BJ (cell line): ENCODE measurements at regions not wholly inside any gene's neighbourhood (a gene's known extent, or its start where the extent isn't known, plus 50 kb on each side); places are given as distances from the start of the nearest gene placed in this dataset.

ENCODE experiments used
- CTCF ChIA-PET: fragments of 350-600 bp; formaldehyde crosslinking; extraction: SDS; loops from one replicate; lab custom pipeline; 2021; ENCODE audit warnings: antibody characterized with exemption, inconsistent platforms; lab: Yijun Ruan, JAX
- POLR2A ChIA-PET: fragments of 300-600 bp; sonication (Branson Sonifier 250); formaldehyde crosslinking; extraction: SDS; loops from one replicate; lab custom pipeline; 2021; ENCODE audit warnings: antibody characterized with exemption; lab: Charles Lee
- DNase-seq: peaks from one replicate; pipeline ENCODE4 v3.0.0-alpha.2; 2011; ENCODE audit warnings: low read depth
- H3K27me3 ChIP-seq: 2 replicates; pipeline ENCODE4 v1.6.0; 2011; ENCODE audit warnings: low read length; ENCODE audit not compliant: control insufficient read depth, insufficient read depth
- H3K36me3 ChIP-seq: 2 replicates; pipeline ENCODE4 v1.5.1; 2011; ENCODE audit warnings: low read length; ENCODE audit not compliant: control insufficient read depth, insufficient read depth
- H3K4me3 ChIP-seq: 2 replicates; pipeline ENCODE4 v1.5.1; 2011; ENCODE audit warnings: low read depth, mild to moderate bottlenecking, control low read depth, low read length
- CTCF ChIP-seq: IDR thresholded peaks from 2 replicates; pipeline ENCODE4 v1.5.1; 2011; ENCODE audit warnings: low read depth, mild to moderate bottlenecking, control low read depth, inconsistent platforms, low read length, moderate library complexity; ENCODE audit not compliant: insufficient read depth

DNA sequence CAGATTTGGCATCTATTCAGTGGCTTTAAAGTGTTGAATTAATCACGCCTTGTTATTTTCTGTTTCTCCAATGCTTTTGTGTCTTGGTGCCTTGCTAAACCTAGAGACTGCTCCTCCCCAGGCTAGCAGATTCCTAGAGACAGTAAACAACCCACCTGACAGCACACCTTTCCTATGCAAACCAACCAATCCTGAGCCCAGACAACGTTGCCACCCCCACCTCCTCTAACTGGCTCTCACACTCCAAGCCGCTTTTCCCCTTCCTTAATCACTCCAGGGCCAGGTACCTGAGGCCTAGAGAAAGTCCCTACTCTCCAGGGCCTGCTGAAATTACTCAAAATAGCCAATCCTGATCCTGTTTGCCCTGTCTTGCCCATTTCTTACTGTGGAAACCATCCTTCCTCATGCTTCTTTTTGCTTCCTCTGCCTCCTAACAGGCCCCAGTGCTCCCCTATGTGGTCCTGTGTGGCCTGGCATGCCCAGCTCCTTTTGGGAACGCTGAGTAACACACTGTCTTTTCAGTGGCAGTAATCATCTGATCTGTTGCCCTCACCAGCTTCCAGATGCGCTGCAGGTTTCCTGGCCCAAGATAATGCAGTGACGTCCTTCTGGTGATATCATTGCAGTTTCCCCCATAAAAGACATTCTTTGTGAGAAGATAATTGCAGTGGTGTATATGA is 53.4 kb downstream of the GAS1 start:
- H3K27me3 ChIP-seq = no peaks in the 10 kb centered on the region
- H3K4me3 ChIP-seq = no peak overlapping the region
- H3K36me3 ChIP-seq = no peaks in the 10 kb centered on the region
- no peak for DNase-seq
- CTCF ChIA-PET = interaction anchor here (0.5 to 0.9 kb wide), 3 partner anchors 10 to 626 kb away, joined by 3 read pairs; no protein-coding TSS in a partner anchor
- 0 out of 2 replicates have a peak, but pooled peaks have one; percentile 4 for TF ChIP-seq CTCF
- POLR2A ChIA-PET = no interaction called here

DNA sequence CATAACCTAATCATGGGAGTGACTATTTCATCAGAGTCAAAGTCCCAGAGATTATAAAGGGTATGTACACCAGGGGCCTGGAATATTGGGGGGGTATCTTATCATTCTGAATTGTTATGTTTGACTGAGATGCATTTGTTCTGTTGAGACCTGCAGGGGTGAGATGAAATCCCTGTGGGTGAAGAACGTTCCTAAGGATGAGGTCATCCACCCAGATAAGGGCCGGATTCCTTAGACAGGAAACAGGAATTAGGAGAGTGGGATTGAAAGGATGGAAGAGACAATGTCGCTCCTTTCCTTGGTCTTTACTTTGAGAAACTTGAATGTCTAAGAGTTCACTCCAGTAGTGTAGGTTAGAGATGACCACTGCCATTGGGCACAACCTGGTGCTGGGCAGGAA is 54.7 kb downstream of the GAS1 start:
- ChIA-PET POLR2A (no interaction called here), CTCF (no interaction called here)
- Histone ChIP-seq H3K4me3 (no peak overlapping the region), H3K36me3 (no peaks in the 10 kb centered on the region), H3K27me3 (no peaks in the 10 kb centered on the region)
- no peak for DNase-seq
- TF ChIP-seq CTCF = no peak

GRCh38 chr9:86891886-86892437 is 55.3 kb downstream of the GAS1 start:
- DNase-seq = no peak
- ChIA-PET CTCF (no interaction called here), POLR2A (no interaction called here)
- TF ChIP-seq CTCF = no peak
- no peaks in the 10 kb centered on the region for H3K36me3 ChIP-seq
- no peak overlapping the region for H3K4me3 ChIP-seq
- no peaks in the 10 kb centered on the region for H3K27me3 ChIP-seq

DNA sequence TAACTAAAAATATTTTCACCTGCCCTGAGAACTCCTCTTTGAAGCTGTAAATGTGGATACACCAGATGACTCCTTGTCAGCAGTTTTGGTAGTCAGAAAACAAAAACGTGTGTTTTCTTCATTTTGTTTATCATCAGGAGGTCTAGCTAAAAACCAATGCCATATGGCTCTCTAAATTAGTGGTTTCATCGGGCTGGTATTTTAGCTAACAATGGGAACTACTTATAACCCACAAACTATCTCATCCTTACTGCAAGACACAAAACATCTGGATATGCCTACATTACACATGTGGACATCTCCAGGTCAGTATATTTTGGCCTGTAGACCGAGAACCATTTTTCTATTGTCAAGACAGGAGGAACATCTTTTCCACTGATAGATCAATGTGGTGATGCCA is 56.2 kb downstream of the GAS1 start:
- CTCF ChIA-PET = interaction anchor here (1.3 kb wide), 1 partner anchor 11 kb away, joined by 4 read pairs; no protein-coding TSS in a partner anchor
- DNase-seq = no peak
- no peak for TF ChIP-seq CTCF
- Histone ChIP-seq H3K27me3 (no peaks in the 10 kb centered on the region), H3K36me3 (no peaks in the 10 kb centered on the region), H3K4me3 (no peak overlapping the region)
- POLR2A ChIA-PET = no interaction called here

DNA sequence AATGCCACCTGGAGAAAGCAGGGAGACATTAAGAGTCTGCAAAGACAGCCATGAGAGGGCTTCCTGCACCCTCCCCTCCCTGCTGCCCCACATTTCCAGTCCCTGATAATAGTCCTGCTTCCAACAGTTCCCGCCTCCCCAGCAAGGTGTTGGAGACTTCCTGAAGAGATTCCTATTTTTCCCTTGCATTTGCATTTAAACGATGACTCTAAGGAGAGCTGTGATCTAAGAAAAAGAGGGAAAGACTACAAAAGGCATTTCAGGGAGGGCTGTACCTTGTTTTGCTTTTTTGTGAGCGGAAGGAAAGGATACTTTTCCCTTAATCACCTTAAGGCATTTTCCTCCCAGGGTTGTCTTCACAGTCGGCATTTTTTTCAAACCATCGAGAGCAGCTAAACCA is 62.1 kb downstream of the GAS1 start:
- peaks cover 2% of the 10 kb centered on the region; the same call in 1 of the 2 replicates for H3K27me3 ChIP-seq
- no peak for TF ChIP-seq CTCF
- ChIA-PET CTCF (interaction anchor here (1.3 kb wide), 1 partner anchor 32 kb away, joined by 3 read pairs; no protein-coding TSS in a partner anchor), POLR2A (no interaction called here)
- no peaks in the 10 kb centered on the region for H3K36me3 ChIP-seq
- H3K4me3 ChIP-seq = no peak overlapping the region
- no peak for DNase-seq
